NAMALWA (cell line): ENCODE measurements at regions not wholly inside any gene's neighbourhood (a gene's known extent, or its start where the extent isn't known, plus 50 kb on each side); places are given as distances from the start of the nearest gene placed in this dataset.
"Not testable (repeated sequence)": the region's sequence is repeated elsewhere in the genome, so short reads cannot be mapped to it uniquely, and the experiment has no call there.

Experiments used
- DNase-seq: peaks from one replicate; pipeline ENCODE4 v3.0.0-alpha.2; 2015; ENCODE audit warnings: low spot score

- DNase-seq = no peak
Measured at GRCh38 chr3:168976969-168977368, 686.5 kb downstream of the MECOM start.

GRCh38 chr3:168975576-168975975 lies 687.9 kb downstream of the MECOM start:
- DNase-seq = no peak

- no peak for DNase-seq
Measured at GRCh38 chr3:168974617-168975403, 688.7 kb downstream of the MECOM start.

DNA sequence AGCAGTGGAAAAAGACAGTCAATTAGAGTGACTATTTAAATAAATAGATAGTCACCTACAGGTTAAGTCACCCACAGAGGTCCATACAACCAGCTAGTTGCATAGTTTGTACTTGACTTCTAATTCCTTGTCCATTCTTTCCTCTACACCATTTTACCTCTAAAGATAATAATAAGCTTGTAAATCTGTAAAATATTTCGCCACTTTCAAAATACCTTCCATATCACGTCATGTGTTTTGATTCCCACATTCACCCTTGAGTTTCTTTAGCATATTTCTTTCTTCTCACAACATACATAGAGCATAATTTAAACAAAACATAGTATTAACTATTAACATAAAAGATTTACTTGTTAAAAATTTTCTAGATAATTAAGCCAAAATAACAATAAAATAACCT lies 689.6 kb downstream of the MECOM start:
- no peak for DNase-seq

DNA sequence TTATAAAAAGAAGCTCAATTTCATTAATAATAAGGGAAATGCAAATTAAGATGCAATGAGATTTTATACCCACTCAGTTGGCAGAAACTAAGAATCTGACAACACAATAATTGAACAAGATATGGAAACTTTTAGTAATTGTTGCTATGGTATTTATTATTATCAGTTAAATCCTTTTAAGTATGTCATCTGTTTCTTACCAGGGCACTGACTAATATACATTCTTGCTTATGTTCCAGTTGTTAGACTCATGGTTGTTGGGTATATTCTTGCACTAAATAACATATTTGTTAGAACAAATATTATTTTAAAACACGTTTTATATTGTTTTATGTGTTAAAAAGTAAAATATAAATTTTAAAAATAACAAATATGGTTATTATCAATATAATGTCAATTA lies 690.3 kb downstream of the MECOM start:
- DNase-seq = no peak

- no peak for DNase-seq
Measured at GRCh38 chr3:168968609-168969008, 694.9 kb downstream of the MECOM start.

DNA sequence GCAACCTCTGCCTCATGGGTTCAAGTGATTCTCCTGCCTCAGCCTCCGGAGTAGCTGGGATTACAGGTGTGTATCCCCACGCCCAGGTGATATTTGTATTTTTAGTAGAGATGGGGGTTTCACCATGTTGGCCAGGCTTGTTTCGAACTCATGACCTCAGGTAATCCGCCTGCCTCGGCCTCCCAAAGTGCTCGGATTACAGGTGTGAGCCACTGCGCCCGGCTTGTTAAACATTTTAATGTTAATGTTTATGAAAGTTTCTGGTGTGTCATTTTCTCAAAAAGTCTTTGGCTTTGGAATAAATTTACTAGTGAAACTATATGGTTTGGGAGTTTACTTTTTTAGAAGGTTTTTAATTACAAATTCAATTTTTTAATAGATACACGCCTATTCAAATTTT lies 698.8 kb downstream of the MECOM start:
- no peak for DNase-seq

GRCh38 chr3:168961271-168961670 lies 702.2 kb downstream of the MECOM start:
- no peak for DNase-seq

DNA sequence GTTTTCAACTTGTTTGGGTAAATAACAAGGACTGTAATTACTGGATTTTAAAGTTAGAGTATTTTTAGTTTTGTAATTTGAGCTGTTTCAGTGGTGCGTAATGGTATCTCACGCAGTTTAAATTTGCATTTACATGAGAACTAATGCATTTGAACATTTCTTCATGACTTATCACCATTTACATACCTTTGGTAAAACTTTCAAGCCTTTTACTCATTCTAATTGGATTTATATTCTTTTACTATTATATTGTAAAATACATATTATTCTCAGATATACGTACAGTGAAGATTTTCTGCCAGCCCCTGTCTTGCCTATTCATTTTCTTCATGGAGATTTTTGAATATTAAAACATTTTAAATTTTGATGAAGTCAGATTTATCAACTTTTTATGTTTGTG lies 703.8 kb downstream of the MECOM start:
- no peak for DNase-seq

DNA sequence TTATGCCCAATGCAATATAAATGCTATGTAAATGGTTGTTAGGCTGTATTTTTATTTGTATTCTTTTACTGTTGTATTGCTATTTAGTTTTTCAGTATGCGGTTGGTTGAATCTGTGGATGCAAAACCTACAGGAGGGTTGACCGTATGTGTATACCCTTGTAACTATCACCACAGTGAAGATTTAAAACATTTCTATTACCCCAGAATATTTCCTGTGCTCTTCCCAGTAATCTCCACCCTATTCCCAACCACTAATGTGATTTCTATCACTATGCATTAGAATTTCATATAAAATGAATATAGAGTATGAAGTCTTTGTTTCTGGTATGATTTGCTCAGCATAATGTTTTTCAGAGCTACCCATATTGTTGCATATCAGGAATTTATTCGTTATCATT lies 705.0 kb downstream of the MECOM start:
- no peak for DNase-seq

- DNase-seq = no peak
Measured at GRCh38 chr3:168956076-168956475, 707.4 kb downstream of the MECOM start.

GRCh38 chr3:168952551-168952950 lies 711.0 kb downstream of the MECOM start:
- DNase-seq = peak; percentile 25

DNA sequence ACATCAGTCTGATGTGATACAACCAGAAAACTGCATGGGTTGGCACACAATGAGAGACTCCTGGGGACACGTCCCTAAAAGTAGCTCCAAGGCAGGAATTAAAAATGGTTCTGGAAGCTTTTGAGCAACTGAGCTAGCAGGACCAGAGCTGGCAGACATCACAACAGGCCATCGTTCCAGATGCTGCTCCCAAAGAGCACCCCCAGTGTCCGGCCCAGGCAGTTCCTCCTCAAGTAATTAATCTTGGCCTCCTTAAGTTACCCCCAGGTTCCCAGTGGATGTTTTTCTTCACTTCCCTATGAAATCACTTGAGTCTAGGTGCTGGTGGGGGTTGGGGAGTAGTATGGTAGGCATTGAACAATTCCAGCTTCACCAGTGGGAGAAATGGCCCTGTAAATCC lies 711.6 kb downstream of the MECOM start:
- no peak for DNase-seq

GRCh38 chr3:168951368-168951767 lies 712.1 kb downstream of the MECOM start:
- DNase-seq = no peak

DNA sequence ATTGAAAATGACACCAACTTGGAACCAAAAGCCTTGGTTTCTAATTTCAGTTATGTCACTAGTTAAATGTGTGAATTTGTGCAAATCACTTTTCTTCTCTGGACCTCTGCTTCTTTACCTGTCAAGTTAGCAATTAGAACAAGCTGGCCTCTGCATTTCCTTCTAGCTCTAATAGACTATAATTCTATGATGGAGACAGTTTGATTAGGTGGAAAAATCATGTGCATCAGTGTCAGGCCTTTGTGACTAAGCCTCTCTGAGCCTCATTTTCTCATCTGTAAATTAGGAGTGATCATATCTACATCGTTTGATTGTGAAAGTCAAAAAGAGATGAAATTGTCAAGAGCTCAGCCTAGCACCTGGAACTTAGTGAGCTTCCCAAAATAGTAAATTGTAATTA lies 712.9 kb downstream of the MECOM start:
- no peak for DNase-seq

DNA sequence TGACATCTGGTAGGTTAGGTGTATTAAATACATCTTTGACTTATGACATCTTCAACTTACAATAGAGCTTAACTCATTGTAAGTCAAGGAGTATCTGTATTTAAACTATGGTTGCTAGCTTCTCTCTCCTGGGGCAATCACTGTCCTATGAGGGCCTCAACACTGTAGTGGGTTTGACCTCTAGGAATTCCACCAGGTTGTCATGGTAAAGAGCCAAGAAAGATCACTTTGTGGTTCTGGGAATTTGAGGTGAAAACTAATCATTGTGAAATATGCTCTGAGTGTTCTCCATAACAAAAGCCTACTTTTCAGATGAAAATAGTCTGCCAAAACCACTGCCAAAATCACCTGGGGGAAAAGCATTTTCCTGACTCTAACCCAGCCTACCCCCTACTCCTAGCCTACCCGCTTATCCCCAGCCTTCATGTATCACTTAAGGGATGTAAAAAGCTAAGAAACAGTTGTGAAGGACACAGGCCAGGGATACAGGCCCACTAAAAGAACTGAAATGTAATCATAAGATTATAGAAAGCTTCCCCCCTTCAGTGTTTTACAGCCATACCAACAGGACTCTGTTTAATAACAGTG lies 723.8 kb downstream of the MECOM start:
- DNase-seq = no peak

DNA sequence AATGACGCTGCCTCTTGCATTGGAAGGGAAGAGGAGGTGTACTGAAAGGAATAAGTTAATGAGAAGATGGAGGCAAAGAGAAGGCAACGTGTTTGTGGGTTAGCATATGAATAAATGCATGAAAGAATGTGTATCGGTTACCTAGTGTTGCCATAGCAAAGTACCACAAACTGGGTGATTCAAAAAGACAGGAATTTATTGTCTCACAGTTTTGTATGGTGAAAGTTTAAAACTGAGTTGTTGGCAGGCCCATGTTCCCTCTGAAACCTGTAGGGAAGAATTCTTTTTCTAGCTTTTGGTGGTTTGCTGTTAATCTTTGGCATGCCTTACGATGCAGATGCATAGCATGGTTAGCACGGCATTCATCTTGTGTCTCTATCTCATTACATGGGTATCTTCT lies 729.9 kb downstream of the MECOM start:
- no peak for DNase-seq

DNA sequence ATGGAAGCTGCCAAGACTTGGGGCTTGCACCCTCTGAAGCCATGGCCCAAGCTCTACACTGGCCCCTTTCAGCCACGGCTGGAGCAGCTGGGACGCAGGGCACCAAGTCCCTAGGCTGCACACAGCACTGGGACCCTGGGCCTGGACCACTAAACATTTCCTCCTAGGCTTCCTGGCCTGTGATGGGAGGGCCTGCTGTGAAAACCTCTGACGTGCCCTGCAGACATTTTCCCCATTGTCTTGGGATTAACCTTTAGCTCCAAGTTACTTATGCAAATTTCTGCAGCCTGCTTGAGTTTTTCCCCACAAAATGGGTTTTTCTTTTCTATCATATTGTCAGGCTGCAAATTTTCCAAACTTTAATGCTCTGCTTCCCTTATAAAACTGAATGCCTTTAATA lies 733.5 kb downstream of the MECOM start:
- not testable (repeated sequence) for DNase-seq

DNA sequence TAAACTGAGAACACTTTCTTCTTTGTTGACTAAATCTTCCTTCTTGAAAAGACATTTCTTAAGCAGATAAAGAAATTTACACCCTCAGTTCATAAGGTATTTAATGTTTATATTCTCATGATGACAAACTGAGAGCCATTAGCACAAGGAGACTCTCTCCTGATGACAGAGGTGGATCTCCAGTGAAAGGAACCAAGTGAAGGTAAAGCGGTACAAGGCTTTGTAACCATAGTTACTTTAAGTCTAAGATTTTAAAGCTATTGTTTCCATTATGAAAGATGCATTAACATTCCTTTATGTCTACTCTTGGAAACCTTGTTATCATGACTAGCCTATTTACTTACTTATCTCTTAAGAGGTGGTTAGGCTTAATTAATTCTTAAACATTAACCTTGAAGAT lies 737.1 kb downstream of the MECOM start:
- no peak for DNase-seq

- DNase-seq = no peak
Measured at GRCh38 chr3:168925568-168925967, 737.9 kb downstream of the MECOM start.

DNA sequence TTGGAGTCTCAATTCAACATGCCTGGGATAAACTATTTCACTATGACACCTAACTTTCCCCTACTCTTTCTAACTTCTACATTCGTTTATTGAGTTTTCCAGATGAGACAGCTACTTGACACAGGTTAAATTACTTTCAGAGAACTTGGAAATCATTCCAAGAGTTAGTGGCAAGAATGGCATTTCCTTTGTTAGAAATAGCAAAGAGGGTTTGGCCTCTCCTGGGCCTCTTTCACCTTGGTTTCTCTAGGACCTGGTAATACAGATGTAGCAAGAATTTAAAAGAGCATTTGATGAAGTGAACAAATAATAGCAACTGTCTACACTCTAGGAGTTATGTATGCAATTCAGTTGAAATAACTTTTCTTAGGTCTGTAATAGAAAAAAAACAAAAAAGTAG lies 748.9 kb downstream of the MECOM start:
- DNase-seq = no peak

DNA sequence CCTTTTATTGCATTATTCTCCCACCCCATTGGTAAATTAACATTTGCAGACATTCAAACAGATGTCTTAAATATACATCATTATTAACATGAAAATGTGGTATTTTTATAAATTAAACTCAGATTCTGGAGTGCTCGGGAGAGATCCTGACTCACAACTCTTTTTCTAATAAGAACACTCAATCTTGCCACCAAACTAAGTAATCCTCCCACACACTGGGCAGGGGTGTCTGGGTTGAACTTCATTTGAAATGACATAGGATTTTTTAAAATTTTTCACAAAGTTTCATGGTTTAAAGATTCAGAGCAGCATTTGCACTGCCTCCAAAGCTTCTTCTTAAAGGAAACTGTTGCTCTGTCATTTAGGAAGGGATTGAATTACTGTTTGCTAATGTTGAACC lies 754.3 kb downstream of the MECOM start:
- DNase-seq = no peak

DNA sequence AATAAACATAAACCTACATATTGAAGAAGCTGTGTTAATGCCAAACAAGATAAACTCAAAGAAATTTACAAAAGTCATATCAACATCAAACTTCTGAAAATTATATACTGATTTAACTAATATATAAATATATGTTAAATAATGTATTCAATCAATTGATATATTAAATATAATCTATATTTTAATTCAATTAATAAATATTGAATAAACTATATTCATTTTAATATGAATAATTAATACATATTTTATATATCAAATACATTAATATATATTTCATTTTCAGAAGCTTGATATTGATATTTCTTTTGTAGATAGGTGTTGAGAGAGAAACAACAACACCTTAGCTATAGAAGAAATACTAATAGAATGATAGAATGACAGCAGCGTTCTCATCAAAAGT lies 768.1 kb downstream of the MECOM start:
- DNase-seq = no peak

- no peak for DNase-seq
Measured at GRCh38 chr3:168894214-168894613, 769.3 kb downstream of the MECOM start.
